ENCODE measurements at regions not wholly inside any gene's neighbourhood (a gene's known extent, or its start where the extent isn't known, plus 50 kb on each side); places are given as distances from the start of the nearest gene placed in this dataset.

GRCh38 chr13:89827552-89827951 lies 1519.9 kb upstream of the MIR17HG start:
- no peak for TF ChIP-seq CTCF (IDR thresholded peaks at IDR 0.05; ENCODE audit: low read depth, low read length, poor library complexity, severe bottlenecking)
- TF ChIP-seq EZH2phosphoT487 (IDR thresholded peaks at IDR 0.05; ENCODE audit: borderline replicate concordance, low read length) = no peak
